Gastrocnemius medialis (tissue), 4 donors: ENCODE measurements at regions not wholly inside any gene's neighbourhood (a gene's known extent, or its start where the extent isn't known, plus 50 kb on each side); places are given as distances from the start of the nearest gene placed in this dataset.

ENCODE experiments used
- ATAC-seq, 2 donors: fragments of 150-250 bp; one replicate each; pipeline ENCODE4 v1.9.1; 2016
- DNase-seq, 2 donors: peaks; one replicate each; pipeline ENCODE4 v3.0.0-alpha.2; 2019
- H3K27ac ChIP-seq, 4 donors: fragments of 200-600 bp; sonication (generic); 1 replicate in 1 of 4; 2 replicates in 3 of 4; pipeline ENCODE4 v1.5.1; 2016 to 2018; ENCODE audit warnings: mild to moderate bottlenecking in 2 of 4, moderate library complexity in 1 of 4
- H3K27me3 ChIP-seq, 3 donors: fragments of 200-600 bp; sonication (generic) in 2 of 3; 1 replicate in 1 of 3; 2 replicates in 2 of 3; pipeline versions ENCODE4 v1.5.1 to v1.6.0; 2016 to 2019; ENCODE audit warnings: mild to moderate bottlenecking in 1 of 3, moderate library complexity in 1 of 3
- H3K36me3 ChIP-seq, 2 donors: fragments of 200-600 bp; sonication (generic) in 1 of 2; one replicate each; pipeline ENCODE4 v1.5.1; 2017 to 2018
- H3K4me1 ChIP-seq, 2 donors: fragments of 200-600 bp; sonication (generic) in 1 of 2; one replicate each; pipeline ENCODE4 v1.5.1; 2016 to 2017; ENCODE audit warnings: mild to moderate bottlenecking in 2 of 2
- H3K4me3 ChIP-seq, 4 donors: fragments of 200-600 bp; sonication (generic) in 3 of 4; 1 replicate in 1 of 4; 2 replicates in 3 of 4; pipeline ENCODE4 v1.5.1; 2016 to 2019; ENCODE audit warnings: mild to moderate bottlenecking in 2 of 4
- H3K9me3 ChIP-seq, 3 donors: fragments of 200-600 bp; sonication (generic) in 2 of 3; 1 replicate in 1 of 3; 2 replicates in 2 of 3; pipeline ENCODE4 v1.5.1; 2016 to 2019
- CTCF ChIP-seq, 5 experiments: fragments of 450-650 bp in 3 of 5; fragments of 200-600 bp in 2 of 5; sonication (generic) in 2 of 5; IDR thresholded peaks in 4 of 5; conservative IDR thresholded peaks in 1 of 5; 1 replicate in 4 of 5; 2 replicates in 1 of 5; pipeline ENCODE4 v1.5.1; 2016 to 2019; ENCODE audit warnings: antibody characterized with exemption in 5 of 5, mild to moderate bottlenecking in 3 of 5, moderate library complexity in 3 of 5
- POLR2A ChIP-seq, 2 donors: fragments of 450-650 bp; IDR thresholded peaks; one replicate each; pipeline ENCODE4 v1.6.1; 2017; ENCODE audit warnings: antibody characterized with exemption in 2 of 2, mild to moderate bottlenecking in 2 of 2, moderate library complexity in 2 of 2
- in situ Hi-C, 4 donors: fragments of 200-750 bp; cut with MboI; loops; one replicate each; pipeline versions ENCODE4 v1.15.0 to v1.8.0; 2017; ENCODE audit warnings: low sequenced_read_pairs in 4 of 4
- intact Hi-C: fragments of 100-400 bp; cut with DNase I; formaldehyde crosslinking; loops from one replicate; pipeline ENCODE4 v1.15.1; 2023; ENCODE audit warnings: low total_unique reads

- ATAC-seq, result no peak
- in situ Hi-C loops, result no loop called here
- intact Hi-C loops, result no loop called here
- no peaks in the 10 kb centered on the region for H3K36me3 ChIP-seq
- no peak overlapping the region for H3K27ac ChIP-seq
- no peaks in the 10 kb centered on the region for H3K9me3 ChIP-seq
- no peaks in the 10 kb centered on the region for H3K27me3 ChIP-seq
- no peak for DNase-seq
- no peak for TF ChIP-seq POLR2A (IDR thresholded peaks at IDR 0.05)
- TF ChIP-seq CTCF (IDR thresholded peaks at IDR 0.05 in 4 of 5, conservative IDR thresholded peaks at IDR 0.05 in 1 of 5), result no peak
- H3K4me3 ChIP-seq, result no peak overlapping the region
- no peaks in the 10 kb centered on the region for H3K4me1 ChIP-seq
Measured at GRCh38 chr4:188495169-188495568, 355.9 kb downstream of the TRIML1 start.

- no peak for ATAC-seq
- Histone ChIP-seq H3K4me3 (no peak overlapping the region), H3K9me3 (no peaks in the 10 kb centered on the region), H3K36me3 (no peaks in the 10 kb centered on the region), H3K4me1 (no peaks in the 10 kb centered on the region), H3K27me3 (no peaks in the 10 kb centered on the region), H3K27ac (no peak overlapping the region)
- no peak for DNase-seq
- TF ChIP-seq POLR2A (IDR thresholded peaks at IDR 0.05) (no peak), CTCF (IDR thresholded peaks at IDR 0.05 in 4 of 5, conservative IDR thresholded peaks at IDR 0.05 in 1 of 5) (no peak)
- intact Hi-C loops (no loop called here), in situ Hi-C loops (no loop called here)
Measured at GRCh38 chr4:188511431-188511830, 372.2 kb downstream of the TRIML1 start.

- in situ Hi-C loops, result loop anchor here in 1 of 4 donors (25.0 kb wide), 1 partner anchor 105 kb away; no protein-coding TSS in a partner anchor
- no peak for TF ChIP-seq POLR2A (IDR thresholded peaks at IDR 0.05)
- DNase-seq, result no peak
- no peaks in the 10 kb centered on the region for H3K27me3 ChIP-seq
- H3K4me3 ChIP-seq, result no peak overlapping the region
- no peaks in the 10 kb centered on the region for H3K36me3 ChIP-seq
- H3K4me1 ChIP-seq, result no peaks in the 10 kb centered on the region
- ATAC-seq, result no peak
- H3K27ac ChIP-seq, result no peak overlapping the region
- no peaks in the 10 kb centered on the region for H3K9me3 ChIP-seq
- intact Hi-C loops, result no loop called here
Measured at GRCh38 chr4:188532751-188533150, 393.5 kb downstream of the TRIML1 start.

GRCh38 chr4:188534297-188534696 is 395.1 kb downstream of the TRIML1 start:
- no peak overlapping the region for H3K4me3 ChIP-seq
- DNase-seq (no peak), ATAC-seq (no peak)
- no peaks in the 10 kb centered on the region for H3K4me1 ChIP-seq
- no peaks in the 10 kb centered on the region for H3K27me3 ChIP-seq
- intact Hi-C loops, result no loop called here
- H3K36me3 ChIP-seq, result no peaks in the 10 kb centered on the region
- no peaks in the 10 kb centered on the region for H3K9me3 ChIP-seq
- H3K27ac ChIP-seq, result no peak overlapping the region
- in situ Hi-C loops, result loop anchor here in 1 of 4 donors (25.0 kb wide), 1 partner anchor 103 kb away; no protein-coding TSS in a partner anchor
- no peak for TF ChIP-seq CTCF (IDR thresholded peaks at IDR 0.05 in 4 of 5, conservative IDR thresholded peaks at IDR 0.05 in 1 of 5)
- no peak for TF ChIP-seq POLR2A (IDR thresholded peaks at IDR 0.05)

GRCh38 chr4:188534917-188535316 is 395.7 kb downstream of the TRIML1 start:
- DNase-seq (no peak), ATAC-seq (no peak)
- no peaks in the 10 kb centered on the region for H3K9me3 ChIP-seq
- H3K4me3 ChIP-seq, result no peak overlapping the region
- in situ Hi-C loops, result loop anchor here in 1 of 4 donors (25.0 kb wide), 1 partner anchor 102 kb away; no protein-coding TSS in a partner anchor
- H3K27me3 ChIP-seq, result no peaks in the 10 kb centered on the region
- H3K36me3 ChIP-seq, result no peaks in the 10 kb centered on the region
- H3K27ac ChIP-seq, result no peak overlapping the region
- intact Hi-C loops, result no loop called here
- H3K4me1 ChIP-seq, result no peaks in the 10 kb centered on the region
- no peak for TF ChIP-seq POLR2A (IDR thresholded peaks at IDR 0.05)
- TF ChIP-seq CTCF (IDR thresholded peaks at IDR 0.05 in 4 of 5, conservative IDR thresholded peaks at IDR 0.05 in 1 of 5), result no peak
